ENCODE measurements at regions not wholly inside any gene's neighbourhood (a gene's known extent, or its start where the extent isn't known, plus 50 kb on each side); places are given as distances from the start of the nearest gene placed in this dataset.

DNA sequence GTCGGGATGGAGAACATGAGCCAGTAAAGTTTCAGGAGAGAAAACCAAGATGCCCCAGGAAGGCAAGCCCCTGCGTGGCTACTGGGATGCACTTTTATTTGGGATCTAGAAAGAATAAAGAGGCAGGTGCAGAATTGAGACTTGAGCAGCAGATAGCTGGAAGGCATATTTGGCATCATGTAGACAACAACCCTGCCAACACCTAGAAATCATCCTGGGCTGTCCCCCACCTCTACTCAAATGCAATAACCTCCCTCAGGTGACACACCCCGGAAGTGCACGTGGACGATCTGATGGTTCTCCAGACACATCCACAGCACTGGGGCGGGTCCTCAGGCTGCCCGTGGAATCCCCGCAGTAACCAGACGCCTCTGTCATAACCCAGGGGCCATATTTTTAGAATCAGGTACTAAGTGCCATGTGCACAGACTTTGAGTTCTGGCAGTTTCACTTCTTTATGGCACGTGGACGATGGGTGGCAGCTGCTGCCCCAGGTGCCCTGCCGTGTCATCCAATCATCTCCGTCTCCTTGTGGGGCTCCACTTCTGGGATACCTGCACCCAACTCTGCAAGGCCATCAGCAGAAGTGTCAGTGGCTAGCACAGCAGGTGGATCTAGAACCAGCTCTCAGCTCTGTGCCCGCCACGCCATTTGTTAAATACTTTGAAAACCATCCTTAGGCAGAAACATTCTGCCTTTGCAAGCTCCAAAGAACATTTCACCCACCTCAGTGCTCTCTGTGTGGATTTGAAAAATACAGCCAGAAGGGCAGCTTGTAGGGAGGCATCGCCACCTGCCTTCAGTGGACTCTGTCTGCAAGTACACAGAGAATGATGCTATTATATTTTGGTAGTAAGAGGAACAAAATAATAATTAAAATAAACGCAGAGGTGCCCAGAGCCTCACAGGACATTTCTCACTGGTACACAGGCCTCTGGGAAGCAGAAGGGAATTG lies 771.7 kb upstream of the TMEM132C start:
- TF ChIP-seq, protein P1, sequence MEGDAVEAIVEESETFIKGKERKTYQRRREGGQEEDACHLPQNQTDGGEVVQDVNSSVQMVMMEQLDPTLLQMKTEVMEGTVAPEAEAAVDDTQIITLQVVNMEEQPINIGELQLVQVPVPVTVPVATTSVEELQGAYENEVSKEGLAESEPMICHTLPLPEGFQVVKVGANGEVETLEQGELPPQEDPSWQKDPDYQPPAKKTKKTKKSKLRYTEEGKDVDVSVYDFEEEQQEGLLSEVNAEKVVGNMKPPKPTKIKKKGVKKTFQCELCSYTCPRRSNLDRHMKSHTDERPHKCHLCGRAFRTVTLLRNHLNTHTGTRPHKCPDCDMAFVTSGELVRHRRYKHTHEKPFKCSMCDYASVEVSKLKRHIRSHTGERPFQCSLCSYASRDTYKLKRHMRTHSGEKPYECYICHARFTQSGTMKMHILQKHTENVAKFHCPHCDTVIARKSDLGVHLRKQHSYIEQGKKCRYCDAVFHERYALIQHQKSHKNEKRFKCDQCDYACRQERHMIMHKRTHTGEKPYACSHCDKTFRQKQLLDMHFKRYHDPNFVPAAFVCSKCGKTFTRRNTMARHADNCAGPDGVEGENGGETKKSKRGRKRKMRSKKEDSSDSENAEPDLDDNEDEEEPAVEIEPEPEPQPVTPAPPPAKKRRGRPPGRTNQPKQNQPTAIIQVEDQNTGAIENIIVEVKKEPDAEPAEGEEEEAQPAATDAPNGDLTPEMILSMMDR (conservative IDR thresholded peaks at IDR 0.05 in 1 of 2, IDR thresholded peaks at IDR 0.05 in 1 of 2; ENCODE audit: extremely low read depth in 1 of 2, insufficient read depth in 1 of 2, low read depth in 1 of 2, low read length in 2 of 2), result no peak
- TF ChIP-seq EZH2 (IDR thresholded peaks at IDR 0.05; ENCODE audit: borderline replicate concordance, low read length), result no peak

Data from mammary epithelial cell (primary cell).